GM19023 (cell line): ENCODE measurements at regions not wholly inside any gene's neighbourhood (a gene's known extent, or its start where the extent isn't known, plus 50 kb on each side); places are given as distances from the start of the nearest gene placed in this dataset.
"Not testable (repeated sequence)": the region's sequence is repeated elsewhere in the genome, so short reads cannot be mapped to it uniquely, and the experiment has no call there.

Source experiments
- ATAC-seq: cut with Tn5 transposase; IDR thresholded peaks from one replicate; pipeline ENCODE4 v1.9.1; 2021; ENCODE audit warnings: mild to moderate bottlenecking, moderate library complexity; ENCODE audit not compliant: unreplicated experiment

GRCh38 chr6:3920321-3920720 lies 71.1 kb downstream of the FAM50B start:
- ATAC-seq: no peak

- ATAC-seq: no peak
Observed at GRCh38 chr6:3921663-3922062, 72.5 kb downstream of the FAM50B start.

DNA sequence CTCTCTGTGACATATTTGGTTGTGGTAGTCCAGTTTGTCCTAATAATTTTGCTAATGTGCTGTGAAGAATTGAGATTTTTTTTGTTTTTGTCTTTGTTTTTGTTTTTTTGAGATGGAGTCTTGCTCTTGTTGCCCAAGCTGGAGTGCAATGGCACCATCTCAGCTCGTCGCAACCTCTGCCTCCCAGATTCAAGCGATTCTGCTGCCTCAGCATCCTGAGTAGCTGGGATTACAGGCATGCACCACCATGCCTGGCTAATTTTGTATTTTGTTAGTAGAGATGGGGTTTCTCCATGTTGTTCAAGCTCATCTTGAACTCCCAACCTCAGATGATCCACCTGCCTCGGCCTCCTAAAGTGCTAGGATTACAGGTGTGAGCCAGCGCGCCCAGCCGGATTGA lies 73.4 kb downstream of the FAM50B start:
- ATAC-seq: not testable (repeated sequence)

DNA sequence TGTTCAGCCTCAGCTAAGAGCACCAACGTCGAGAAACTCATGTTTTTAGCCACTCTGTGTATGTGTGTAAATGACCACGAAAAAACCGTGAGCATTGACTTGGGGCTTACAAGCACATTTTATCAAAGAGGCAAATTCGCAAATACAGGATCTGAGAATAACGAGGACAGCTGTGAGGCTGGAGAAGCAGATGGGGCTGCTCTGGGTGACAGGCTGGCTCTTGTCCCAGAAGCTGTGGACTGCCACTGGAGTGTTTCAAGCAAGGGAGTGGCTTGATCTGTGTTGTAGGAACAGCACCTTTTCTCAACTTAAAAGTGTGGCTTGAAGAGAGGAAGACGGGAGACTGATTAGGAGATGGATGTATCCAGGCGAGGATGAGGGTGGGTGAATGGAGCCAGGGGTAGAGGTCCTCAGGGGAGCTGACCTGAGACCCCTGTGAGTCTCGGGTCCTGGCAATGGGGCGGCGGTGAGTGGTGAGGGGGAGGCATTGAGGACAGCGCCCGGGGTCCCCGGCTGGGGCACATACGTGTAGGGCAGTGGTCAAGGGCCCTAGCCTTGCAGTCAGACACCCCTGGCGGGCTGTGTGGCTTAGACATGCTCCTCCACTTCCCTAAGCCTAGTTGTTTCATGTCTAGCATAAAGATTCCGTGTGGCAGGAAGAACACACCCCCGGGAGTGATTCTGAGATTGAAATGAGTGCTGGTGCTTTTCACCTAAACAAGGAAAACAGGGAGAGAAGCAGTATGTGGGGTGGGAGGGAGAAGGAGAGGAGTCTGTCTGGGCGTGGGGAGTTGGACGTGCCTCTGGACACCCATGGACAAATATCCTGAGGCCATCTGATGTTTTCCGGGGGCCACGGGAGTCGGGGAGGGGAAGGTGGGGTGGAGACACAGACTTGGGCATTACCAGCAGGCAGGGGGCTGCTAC lies 76.3 kb downstream of the FAM50B start:
- not testable (repeated sequence) for ATAC-seq

GRCh38 chr6:3926150-3926482 lies 76.9 kb downstream of the FAM50B start:
- no peak for ATAC-seq

DNA sequence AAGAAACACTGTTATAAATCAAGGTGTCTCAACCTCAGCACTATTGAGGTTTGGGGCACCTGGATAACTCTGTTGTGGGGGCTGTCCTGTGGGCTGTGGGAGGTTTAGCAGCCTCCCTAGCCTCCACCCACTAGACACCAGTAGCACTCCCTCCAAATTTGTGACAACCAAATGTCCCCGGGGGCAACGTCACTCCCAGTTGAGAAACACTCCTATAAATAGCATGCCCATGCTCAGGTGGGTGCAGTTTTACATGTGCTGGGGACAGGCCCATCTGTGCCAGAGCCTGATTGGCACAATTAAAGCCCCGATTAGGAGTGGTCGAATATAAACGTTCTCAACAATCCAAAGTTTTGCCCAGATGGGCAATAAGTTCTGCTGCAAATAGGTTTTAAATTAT lies 78.9 kb downstream of the FAM50B start:
- ATAC-seq: no peak

DNA sequence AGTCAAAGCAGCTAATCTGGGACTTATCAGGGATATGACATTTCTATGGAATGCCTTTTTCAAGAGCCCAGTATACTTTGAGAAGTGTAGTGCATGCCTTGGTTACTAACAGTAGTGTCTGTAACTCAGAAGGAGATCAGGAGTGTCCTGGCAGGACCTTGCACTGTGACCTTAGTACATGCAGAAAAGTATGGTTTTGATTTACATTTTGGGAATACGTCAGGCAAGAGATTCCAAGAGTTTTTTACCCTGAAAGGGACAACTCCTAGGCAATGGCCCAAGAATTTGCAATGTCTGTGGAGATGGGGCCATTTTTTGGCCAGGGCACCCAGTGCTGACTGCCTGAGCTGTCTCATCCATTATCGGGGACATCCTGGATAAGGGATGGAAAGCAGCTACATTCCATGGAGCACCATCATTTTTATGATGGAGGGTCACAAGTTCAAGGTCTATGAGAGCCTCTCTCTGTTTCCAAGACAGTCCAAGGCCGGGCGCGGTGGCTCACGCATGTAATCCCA lies 80.2 kb downstream of the FAM50B start:
- ATAC-seq: no peak

GRCh38 chr6:3937438-3937837 lies 88.3 kb downstream of the FAM50B start:
- no peak for ATAC-seq

- no peak for ATAC-seq
Observed at GRCh38 chr6:3938715-3939367, 89.7 kb downstream of the FAM50B start.

DNA sequence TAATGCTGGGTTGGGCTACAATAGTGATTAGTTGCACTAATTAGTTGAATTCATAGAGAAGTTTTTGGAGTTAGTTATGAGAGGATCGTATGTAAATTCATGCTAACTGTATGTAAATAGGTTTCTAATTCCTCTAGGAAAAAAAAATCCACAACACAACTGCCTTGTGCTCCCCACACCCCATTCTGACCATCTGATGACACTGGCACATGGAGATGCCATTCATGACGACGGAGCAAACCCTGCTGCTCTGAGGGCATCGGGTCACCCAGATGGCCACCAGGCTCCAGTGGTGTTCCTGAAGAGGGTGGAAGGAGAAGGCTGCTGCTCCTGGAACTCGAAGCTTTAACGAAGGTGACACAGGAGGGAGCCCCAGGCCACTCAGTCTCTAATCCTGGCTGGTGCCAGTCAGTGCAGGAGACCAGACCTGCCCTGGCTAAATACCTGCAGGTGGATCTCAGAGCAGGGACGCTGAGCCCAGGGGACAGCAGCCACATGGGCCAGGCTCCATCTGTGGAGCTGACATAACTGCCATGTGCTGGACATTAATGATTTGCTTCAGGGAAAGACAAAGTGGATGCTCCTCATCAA lies 90.3 kb downstream of the FAM50B start:
- no peak for ATAC-seq

DNA sequence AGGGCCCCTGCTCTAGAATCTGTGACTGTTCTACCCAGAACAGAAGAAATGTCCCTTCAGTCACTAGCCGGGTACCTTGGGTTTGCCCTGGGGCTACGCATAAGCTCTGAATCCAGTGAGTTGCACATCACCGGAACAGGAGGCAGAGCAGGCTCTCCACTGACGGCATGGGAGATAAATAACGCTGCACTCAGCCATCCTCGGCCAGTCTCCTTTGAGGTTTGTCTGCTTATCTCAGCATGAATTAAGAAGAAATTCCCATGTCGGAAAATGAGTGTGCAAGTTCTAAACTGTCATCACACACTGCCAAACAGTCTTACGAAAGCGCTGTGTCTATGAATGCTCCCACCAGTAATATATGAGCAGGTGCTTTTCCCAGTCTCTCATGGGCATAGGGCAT lies 90.8 kb downstream of the FAM50B start:
- ATAC-seq: no peak

- ATAC-seq: no peak
Observed at GRCh38 chr6:3940703-3941102, 91.5 kb downstream of the FAM50B start.

GRCh38 chr6:3943331-3943765 lies 94.2 kb downstream of the FAM50B start:
- ATAC-seq: no peak

GRCh38 chr6:3944246-3944645 lies 95.1 kb downstream of the FAM50B start:
- ATAC-seq: no peak

- ATAC-seq: no peak
Observed at GRCh38 chr6:3946778-3947177, 97.6 kb downstream of the FAM50B start.

GRCh38 chr6:3948866-3949265 lies 99.7 kb downstream of the FAM50B start:
- no peak for ATAC-seq

GRCh38 chr6:3949521-3949920 lies 100.3 kb downstream of the FAM50B start:
- no peak for ATAC-seq

DNA sequence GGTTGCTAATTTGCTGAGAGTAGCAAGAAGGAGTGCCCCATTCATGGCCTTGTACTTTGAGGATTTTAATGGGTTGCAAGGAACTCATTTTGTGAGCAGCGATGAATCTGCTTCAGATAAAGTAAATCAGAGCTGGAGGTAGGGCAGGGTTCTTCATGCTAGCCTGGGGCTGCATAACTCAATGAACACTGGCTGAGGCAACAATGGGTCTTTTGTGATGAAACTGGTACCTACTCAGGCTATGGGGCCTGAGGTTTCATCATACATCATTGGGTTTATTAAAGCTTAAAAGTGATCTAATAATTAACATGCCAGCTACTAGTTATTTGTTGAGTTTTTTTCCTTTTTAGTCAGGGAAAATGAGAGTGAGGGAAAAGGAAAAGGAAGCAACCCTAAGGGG lies 106.9 kb downstream of the FAM50B start:
- no peak for ATAC-seq

- no peak for ATAC-seq
Observed at GRCh38 chr6:3957321-3957720, 108.1 kb downstream of the FAM50B start.

GRCh38 chr6:3958255-3958654 lies 109.1 kb downstream of the FAM50B start:
- ATAC-seq: no peak

DNA sequence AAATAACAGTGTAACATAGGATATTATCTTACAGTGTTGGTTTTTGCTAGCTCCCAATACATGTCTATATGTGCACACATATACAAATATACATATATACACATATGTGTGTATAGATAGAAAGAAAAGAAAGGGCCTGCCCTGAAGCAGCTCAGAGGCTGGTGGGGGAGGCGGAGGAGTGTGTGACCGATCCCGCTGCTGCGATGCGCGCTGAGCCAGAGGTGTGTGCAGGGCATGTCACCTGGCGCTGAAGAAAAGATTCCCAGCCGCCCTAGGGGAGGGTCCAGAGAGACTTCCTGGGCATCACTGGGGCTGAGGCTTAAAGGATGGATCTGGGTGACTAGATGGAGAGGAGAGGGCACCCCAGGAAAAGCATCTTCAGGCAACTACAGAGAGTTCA lies 110.2 kb downstream of the FAM50B start:
- ATAC-seq: no peak
